Sigmoid colon (tissue), 4 donors: ENCODE measurements at regions not wholly inside any gene's neighbourhood (a gene's known extent, or its start where the extent isn't known, plus 50 kb on each side); places are given as distances from the start of the nearest gene placed in this dataset.

Experiments used
- EP300 ChIP-seq, 4 donors: sonication (generic); formaldehyde crosslinking; IDR thresholded peaks; one replicate each; pipeline ENCODE4 v1.6.1; 2017; ENCODE audit warnings: antibody characterized with exemption in 4 of 4
- POLR2A ChIP-seq, 2 donors: fragments of 450-650 bp; IDR thresholded peaks; one replicate each; pipeline ENCODE4 v1.6.1; 2016; ENCODE audit warnings: antibody characterized with exemption in 2 of 2, mild to moderate bottlenecking in 2 of 2, moderate library complexity in 2 of 2
- POLR2AphosphoS5 ChIP-seq, 4 donors: sonication (generic); formaldehyde crosslinking; IDR thresholded peaks; one replicate each; pipeline ENCODE4 v1.6.1; 2017; ENCODE audit warnings: antibody characterized with exemption in 4 of 4
- TF ChIP-seq, protein P1 (sequence below), 4 experiments: fragments of 450-650 bp in 3 of 4; fragments of 200-600 bp in 1 of 4; IDR thresholded peaks; one replicate each; pipeline ENCODE4 v1.5.1; 2016 to 2019; ENCODE audit warnings: antibody characterized with exemption in 4 of 4, mild to moderate bottlenecking in 3 of 4, moderate library complexity in 2 of 4

GRCh38 chr4:187070740-187071139, 347.1 kb upstream of the FAT1 start:
- TF ChIP-seq, protein P1, sequence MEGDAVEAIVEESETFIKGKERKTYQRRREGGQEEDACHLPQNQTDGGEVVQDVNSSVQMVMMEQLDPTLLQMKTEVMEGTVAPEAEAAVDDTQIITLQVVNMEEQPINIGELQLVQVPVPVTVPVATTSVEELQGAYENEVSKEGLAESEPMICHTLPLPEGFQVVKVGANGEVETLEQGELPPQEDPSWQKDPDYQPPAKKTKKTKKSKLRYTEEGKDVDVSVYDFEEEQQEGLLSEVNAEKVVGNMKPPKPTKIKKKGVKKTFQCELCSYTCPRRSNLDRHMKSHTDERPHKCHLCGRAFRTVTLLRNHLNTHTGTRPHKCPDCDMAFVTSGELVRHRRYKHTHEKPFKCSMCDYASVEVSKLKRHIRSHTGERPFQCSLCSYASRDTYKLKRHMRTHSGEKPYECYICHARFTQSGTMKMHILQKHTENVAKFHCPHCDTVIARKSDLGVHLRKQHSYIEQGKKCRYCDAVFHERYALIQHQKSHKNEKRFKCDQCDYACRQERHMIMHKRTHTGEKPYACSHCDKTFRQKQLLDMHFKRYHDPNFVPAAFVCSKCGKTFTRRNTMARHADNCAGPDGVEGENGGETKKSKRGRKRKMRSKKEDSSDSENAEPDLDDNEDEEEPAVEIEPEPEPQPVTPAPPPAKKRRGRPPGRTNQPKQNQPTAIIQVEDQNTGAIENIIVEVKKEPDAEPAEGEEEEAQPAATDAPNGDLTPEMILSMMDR (IDR thresholded peaks at IDR 0.05) = no peak
- no peak for TF ChIP-seq POLR2AphosphoS5 (IDR thresholded peaks at IDR 0.05)
- no peak for TF ChIP-seq POLR2A (IDR thresholded peaks at IDR 0.05)
- no peak for TF ChIP-seq EP300 (IDR thresholded peaks at IDR 0.05)
